Colonic mucosa (tissue), 4 donors: ENCODE measurements at regions not wholly inside any gene's neighbourhood (a gene's known extent, or its start where the extent isn't known, plus 50 kb on each side); places are given as distances from the start of the nearest gene placed in this dataset.

ENCODE experiments used
- DNase-seq: peaks from one replicate; pipeline ENCODE4 v3.0.0-alpha.2; 2020
- H3K27ac ChIP-seq: fragments of 200-600 bp; one replicate; pipeline ENCODE4 v1.8.0; 2021
- H3K27me3 ChIP-seq: fragments of 200-600 bp; one replicate; pipeline ENCODE4 v1.8.0; 2021
- H3K36me3 ChIP-seq: fragments of 200-600 bp; one replicate; pipeline ENCODE4 v1.8.0; 2021
- H3K4me1 ChIP-seq: fragments of 200-600 bp; one replicate; pipeline ENCODE4 v1.8.0; 2021; ENCODE audit warnings: mild to moderate bottlenecking
- H3K4me3 ChIP-seq: fragments of 200-600 bp; one replicate; pipeline ENCODE4 v1.8.0; 2021
- H3K9ac ChIP-seq, 2 donors: one replicate each; pipeline ENCODE4 v1.7.0; 2013; ENCODE audit warnings: control low read depth in 2 of 2, low read depth in 2 of 2, low read length in 2 of 2
- H3K9me3 ChIP-seq: fragments of 200-600 bp; one replicate; pipeline ENCODE4 v1.8.0; 2021
- intact Hi-C: fragments of 100-400 bp; cut with DNase I; formaldehyde crosslinking; loops from one replicate; pipeline ENCODE4 v1.14.1; 2022
- TF ChIP-seq, protein P1 (sequence below): fragments of 200-600 bp; IDR thresholded peaks from one replicate; pipeline ENCODE4 v1.8.0; 2022; ENCODE audit warnings: antibody characterized with exemption, mild to moderate bottlenecking
- donor health status: healthy.
- donor health status: DM: no; HTN: no; CAD: no.
- donor health status: DM: no; HTN: no; CAD: no.

DNA sequence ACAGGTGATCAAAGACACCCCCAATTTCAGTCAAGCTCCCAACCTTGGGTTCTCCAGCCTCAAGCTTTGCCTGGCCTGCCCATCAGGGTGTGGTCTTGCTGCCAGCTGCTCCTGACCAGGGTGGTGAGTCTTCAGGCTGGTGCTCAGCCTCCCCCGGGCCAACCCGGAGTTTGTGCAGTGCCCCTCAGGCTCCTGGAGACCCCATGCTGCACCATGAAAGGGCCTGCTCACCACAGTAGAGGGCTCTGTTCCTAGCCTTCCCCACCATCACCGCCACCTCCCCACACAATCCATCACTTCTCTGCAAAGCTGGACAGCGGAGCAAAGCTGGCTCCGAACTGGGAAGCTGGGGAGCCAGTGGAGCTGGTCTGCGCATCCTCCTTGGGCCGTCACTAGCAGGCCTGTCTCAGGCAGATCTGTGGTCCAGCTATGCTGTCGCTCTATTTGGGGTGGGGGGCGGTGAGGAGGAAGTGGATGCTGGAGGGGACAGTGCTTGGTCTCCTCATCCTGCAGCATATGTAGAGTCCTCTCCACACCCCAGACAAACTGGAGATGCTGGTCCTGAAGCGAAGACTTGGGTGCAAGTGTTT lies 88.5 kb upstream of the RPL38 start:
- no peaks in the 10 kb centered on the region for H3K4me1 ChIP-seq
- H3K36me3 ChIP-seq: no peaks in the 10 kb centered on the region
- intact Hi-C loops: no loop called here
- no peak overlapping the region for H3K27ac ChIP-seq
- H3K9me3 ChIP-seq: no peaks in the 10 kb centered on the region
- H3K9ac ChIP-seq: no peak overlapping the region
- TF ChIP-seq, protein P1, sequence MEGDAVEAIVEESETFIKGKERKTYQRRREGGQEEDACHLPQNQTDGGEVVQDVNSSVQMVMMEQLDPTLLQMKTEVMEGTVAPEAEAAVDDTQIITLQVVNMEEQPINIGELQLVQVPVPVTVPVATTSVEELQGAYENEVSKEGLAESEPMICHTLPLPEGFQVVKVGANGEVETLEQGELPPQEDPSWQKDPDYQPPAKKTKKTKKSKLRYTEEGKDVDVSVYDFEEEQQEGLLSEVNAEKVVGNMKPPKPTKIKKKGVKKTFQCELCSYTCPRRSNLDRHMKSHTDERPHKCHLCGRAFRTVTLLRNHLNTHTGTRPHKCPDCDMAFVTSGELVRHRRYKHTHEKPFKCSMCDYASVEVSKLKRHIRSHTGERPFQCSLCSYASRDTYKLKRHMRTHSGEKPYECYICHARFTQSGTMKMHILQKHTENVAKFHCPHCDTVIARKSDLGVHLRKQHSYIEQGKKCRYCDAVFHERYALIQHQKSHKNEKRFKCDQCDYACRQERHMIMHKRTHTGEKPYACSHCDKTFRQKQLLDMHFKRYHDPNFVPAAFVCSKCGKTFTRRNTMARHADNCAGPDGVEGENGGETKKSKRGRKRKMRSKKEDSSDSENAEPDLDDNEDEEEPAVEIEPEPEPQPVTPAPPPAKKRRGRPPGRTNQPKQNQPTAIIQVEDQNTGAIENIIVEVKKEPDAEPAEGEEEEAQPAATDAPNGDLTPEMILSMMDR: no peak
- DNase-seq: no peak
- H3K4me3 ChIP-seq: no peak overlapping the region
- H3K27me3 ChIP-seq: no peaks in the 10 kb centered on the region

- Histone ChIP-seq H3K27me3 (no peaks in the 10 kb centered on the region), H3K9ac (no peak overlapping the region), H3K27ac (no peak overlapping the region), H3K36me3 (no peaks in the 10 kb centered on the region), H3K4me1 (no peaks in the 10 kb centered on the region), H3K9me3 (no peaks in the 10 kb centered on the region), H3K4me3 (no peak overlapping the region)
- intact Hi-C loops: no loop called here
- TF ChIP-seq, protein P1: no peak
- DNase-seq: no peak
These were observed 87.9 kb upstream of the RPL38 start for GRCh38 chr17:74115586-74115985.

DNA sequence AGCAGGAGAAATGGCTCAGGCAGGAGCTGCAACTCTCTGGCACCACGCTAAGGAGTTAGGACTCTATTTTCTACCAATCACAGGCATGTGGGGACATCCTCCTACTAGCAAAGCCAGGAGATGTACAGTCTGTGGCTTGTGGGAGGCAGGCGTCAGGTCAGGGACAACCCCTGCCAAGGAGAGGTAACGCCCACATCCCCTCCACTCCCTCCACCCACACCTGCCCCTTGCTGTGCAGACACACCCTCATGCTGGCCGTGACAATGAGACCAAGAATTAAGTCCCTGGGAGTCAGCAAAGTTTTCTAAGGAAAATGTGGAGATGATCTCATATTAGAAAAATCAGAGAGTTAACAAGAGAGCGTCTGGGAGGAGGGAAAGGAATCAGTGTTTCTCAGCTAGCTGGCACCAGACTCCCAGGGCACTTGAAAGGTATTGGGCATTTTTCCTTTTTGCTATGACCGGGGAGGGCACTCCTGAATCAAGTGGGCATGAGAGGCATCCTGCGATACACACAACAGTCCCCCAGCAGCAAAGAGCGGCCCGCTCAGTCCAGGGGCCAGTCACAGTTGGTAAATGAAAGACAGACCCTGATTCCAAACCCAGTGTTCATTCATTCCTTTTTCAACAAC lies 87.3 kb upstream of the RPL38 start:
- Histone ChIP-seq H3K9ac (no peak overlapping the region), H3K27me3 (no peaks in the 10 kb centered on the region), H3K9me3 (no peaks in the 10 kb centered on the region), H3K4me1 (no peaks in the 10 kb centered on the region), H3K4me3 (no peak overlapping the region), H3K36me3 (no peaks in the 10 kb centered on the region), H3K27ac (no peak overlapping the region)
- intact Hi-C loops: no loop called here
- TF ChIP-seq, protein P1: no peak
- no peak for DNase-seq

DNA sequence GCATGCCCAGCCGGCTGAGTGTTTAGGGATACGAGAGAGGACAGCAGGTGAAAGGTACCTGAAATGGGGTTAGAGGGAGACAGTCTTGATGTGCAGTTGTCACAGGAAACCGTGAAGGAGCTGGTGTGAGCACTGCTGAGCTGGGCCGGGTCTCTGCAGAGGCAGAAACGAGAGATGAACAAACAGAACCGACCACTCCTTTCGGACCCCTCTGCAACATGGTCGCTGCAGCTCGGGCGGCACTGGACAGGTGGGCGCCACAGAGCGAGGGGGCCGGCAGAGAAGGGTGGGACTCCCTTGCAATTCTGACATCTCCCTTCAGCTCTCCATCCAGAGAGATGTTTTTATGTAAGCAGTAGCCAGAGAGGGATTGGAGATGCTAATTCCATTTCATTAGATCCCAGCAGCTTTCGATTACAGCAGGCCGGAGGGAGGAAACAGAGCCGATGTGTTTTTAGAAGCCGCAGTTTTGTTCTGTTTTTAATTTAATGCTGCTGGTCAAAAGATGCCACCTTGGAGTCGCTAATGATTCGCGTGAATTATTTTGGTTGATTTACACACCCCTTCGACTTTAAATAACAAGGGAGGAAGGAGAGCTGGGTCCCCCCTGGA lies 86.3 kb upstream of the RPL38 start:
- Histone ChIP-seq H3K36me3 (no peaks in the 10 kb centered on the region), H3K27me3 (no peaks in the 10 kb centered on the region), H3K4me3 (no peak overlapping the region), H3K9ac (no peak overlapping the region), H3K9me3 (no peaks in the 10 kb centered on the region), H3K4me1 (no peaks in the 10 kb centered on the region), H3K27ac (no peak overlapping the region)
- no peak for DNase-seq
- intact Hi-C loops: no loop called here
- TF ChIP-seq, protein P1: no peak

DNA sequence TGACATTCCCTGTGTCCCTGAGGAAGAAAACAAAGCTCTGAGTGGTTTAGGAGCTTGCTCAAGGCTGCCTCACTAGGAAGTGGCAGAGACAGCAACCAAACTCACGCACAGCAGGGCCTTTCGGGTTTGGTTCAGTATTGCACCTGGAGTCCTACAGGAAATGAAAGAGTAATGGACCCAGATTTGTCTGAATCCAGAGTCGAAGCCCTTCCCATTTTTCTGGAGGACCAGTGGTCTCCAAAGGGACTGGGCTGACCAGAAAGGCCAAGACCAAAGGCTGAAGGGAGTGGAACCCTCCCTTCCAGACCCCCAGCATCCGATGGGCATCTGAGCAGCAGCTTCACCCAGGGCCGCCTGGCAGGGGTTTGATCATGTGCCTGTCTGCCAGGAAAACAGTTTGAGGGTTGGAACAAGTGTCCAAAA lies 85.5 kb upstream of the RPL38 start:
- TF ChIP-seq, protein P1: no peak
- intact Hi-C loops: no loop called here
- H3K9me3 ChIP-seq: no peaks in the 10 kb centered on the region
- no peaks in the 10 kb centered on the region for H3K4me1 ChIP-seq
- no peak overlapping the region for H3K27ac ChIP-seq
- H3K4me3 ChIP-seq: no peak overlapping the region
- no peaks in the 10 kb centered on the region for H3K36me3 ChIP-seq
- no peaks in the 10 kb centered on the region for H3K27me3 ChIP-seq
- H3K9ac ChIP-seq: no peak overlapping the region
- DNase-seq: no peak
